Aorta (tissue), 5 donors: ENCODE measurements at regions not wholly inside any gene's neighbourhood (a gene's known extent, or its start where the extent isn't known, plus 50 kb on each side); places are given as distances from the start of the nearest gene placed in this dataset.
"Not testable (repeated sequence)": the region's sequence is repeated elsewhere in the genome, so short reads cannot be mapped to it uniquely, and the experiment has no call there.

Experiments
- ATAC-seq: fragments of 200-7000 bp; cut with Tn5 transposase; one replicate; pipeline ENCODE4 v1.9.1; 2022; ENCODE audit warnings: moderate library complexity; ENCODE audit not compliant: low FRiP score
- DNase-seq, 2 donors: peaks; one replicate each; pipeline ENCODE4 v3.0.0-alpha.2; 2020
- H3K27ac ChIP-seq, 2 donors: one replicate each; pipeline ENCODE4 v1.5.1; 2013; ENCODE audit warnings: low read length in 2 of 2, mild to moderate bottlenecking in 2 of 2, moderate library complexity in 2 of 2, control low read depth in 1 of 2, inconsistent platforms in 1 of 2, low read depth in 1 of 2
- H3K27me3 ChIP-seq, 2 donors: one replicate each; pipeline ENCODE4 v1.6.1; 2013; ENCODE audit warnings: control low read depth in 1 of 2, low read length in 1 of 2, mild to moderate bottlenecking in 1 of 2, moderate library complexity in 1 of 2; ENCODE audit not compliant: insufficient read depth in 2 of 2, control insufficient read depth in 1 of 2
- H3K36me3 ChIP-seq, 2 donors: one replicate each; pipeline ENCODE4 v1.6.1; 2013; ENCODE audit warnings: control low read depth in 1 of 2, low read length in 1 of 2, mild to moderate bottlenecking in 1 of 2; ENCODE audit not compliant: insufficient read depth in 2 of 2, control insufficient read depth in 1 of 2
- H3K4me1 ChIP-seq, 2 donors: one replicate each; pipeline ENCODE4 v1.6.1; 2013; ENCODE audit warnings: low read length in 2 of 2, control low read depth in 1 of 2, mild to moderate bottlenecking in 1 of 2, moderate library complexity in 1 of 2; ENCODE audit not compliant: insufficient read depth in 2 of 2, control insufficient read depth in 1 of 2
- H3K4me3 ChIP-seq, 2 donors: one replicate each; pipeline ENCODE4 v1.5.1; 2013; ENCODE audit warnings: low read length in 2 of 2, control low read depth in 1 of 2, mild to moderate bottlenecking in 1 of 2
- H3K9me3 ChIP-seq: one replicate; pipeline ENCODE4 v1.6.1; 2013; ENCODE audit warnings: mild to moderate bottlenecking, low read length; ENCODE audit not compliant: control insufficient read depth
- WGBS, 2 donors: extraction: QIAGEN DNeasy Blood & Tissue Kit; methylation state at CpG; one replicate each; pipeline ENCODE4 v1.1.7; 2013; 5-methylcytosine and 5-hydroxymethylcytosine counted together
- intact Hi-C, 2 donors: fragments of 100-400 bp; cut with DNase I; formaldehyde crosslinking; loops; one replicate each; pipeline versions ENCODE4 v1.14.2 to v1.15.0; 2022
- donor health status: healthy with polysubstance abuse.
- donor health status: Bipolar disorder and iron deficiency.
- donor health status: DM: no; HTN: no; CAD: no.
- donor health status: DM: no; HTN: no; CAD: no.
- donor health status: DM: yes; HTN: yes; CAD: no.

- no peaks in the 10 kb centered on the region for H3K4me1 ChIP-seq
- ATAC-seq, result no peak
- no peaks in the 10 kb centered on the region for H3K27me3 ChIP-seq
- H3K27ac ChIP-seq, result no peak overlapping the region
- H3K36me3 ChIP-seq, result no peaks in the 10 kb centered on the region
- DNase-seq, result no peak
- intact Hi-C loops, result no loop called here
- 86 to 90% methylated on average over 6 of the region's 6 CpGs for WGBS, 2 donors
- peaks cover 5% of the 10 kb centered on the region for H3K9me3 ChIP-seq
- H3K4me3 ChIP-seq, result no peak overlapping the region
Observed at GRCh38 chr20:52008874-52009273, 182.7 kb downstream of the ZFP64 start.

GRCh38 chr20:52004715-52005114 lies 186.9 kb downstream of the ZFP64 start:
- WGBS, 2 donors, result 79 to 83% methylated on average over 3 of the region's 3 CpGs
- no peak for ATAC-seq
- no peak for DNase-seq
- Histone ChIP-seq H3K27ac (no peak overlapping the region), H3K27me3 (no peaks in the 10 kb centered on the region), H3K36me3 (no peaks in the 10 kb centered on the region), H3K9me3 (no peaks in the 10 kb centered on the region), H3K4me3 (no peak overlapping the region), H3K4me1 (no peaks in the 10 kb centered on the region)
- intact Hi-C loops, result no loop called here

GRCh38 chr20:52004018-52004417 lies 187.6 kb downstream of the ZFP64 start:
- no peaks in the 10 kb centered on the region for H3K36me3 ChIP-seq
- ATAC-seq (no peak), DNase-seq (no peak)
- no peaks in the 10 kb centered on the region for H3K27me3 ChIP-seq
- 79 to 90% methylated on average over 5 of the region's 5 CpGs for WGBS, 2 donors
- H3K9me3 ChIP-seq, result no peaks in the 10 kb centered on the region
- intact Hi-C loops, result no loop called here
- no peak overlapping the region for H3K27ac ChIP-seq
- H3K4me3 ChIP-seq, result no peak overlapping the region
- no peaks in the 10 kb centered on the region for H3K4me1 ChIP-seq

- no peak for ATAC-seq
- no peak overlapping the region for H3K4me3 ChIP-seq
- H3K27me3 ChIP-seq, result no peaks in the 10 kb centered on the region
- no peaks in the 10 kb centered on the region for H3K9me3 ChIP-seq
- 66 to 72% methylated on average over 5 of the region's 5 CpGs for WGBS, 2 donors
- intact Hi-C loops, result no loop called here
- no peaks in the 10 kb centered on the region for H3K4me1 ChIP-seq
- no peak overlapping the region for H3K27ac ChIP-seq
- DNase-seq, result no peak
- H3K36me3 ChIP-seq, result no peaks in the 10 kb centered on the region
Observed at GRCh38 chr20:52003415-52003814, 188.2 kb downstream of the ZFP64 start.

- ATAC-seq (no peak), DNase-seq (no peak)
- 34 to 41% methylated on average over 8 of the region's 8 CpGs for whole genome bisulfite sequencing, 2 donors
- Histone ChIP-seq H3K27ac (no peak overlapping the region), H3K4me1 (no peaks in the 10 kb centered on the region), H3K4me3 (no peak overlapping the region), H3K27me3 (no peaks in the 10 kb centered on the region), H3K9me3 (no peaks in the 10 kb centered on the region), H3K36me3 (no peaks in the 10 kb centered on the region)
- intact Hi-C loops, result no loop called here
Observed at GRCh38 chr20:52001999-52002666, 189.4 kb downstream of the ZFP64 start.

GRCh38 chr20:51997281-51997936 lies 194.2 kb downstream of the ZFP64 start:
- H3K27ac ChIP-seq, DNase-seq, H3K27me3 ChIP-seq, H3K4me3 ChIP-seq, H3K9me3 ChIP-seq, H3K36me3 ChIP-seq, H3K4me1 ChIP-seq, intact Hi-C loops, ATAC-seq: not testable (repeated sequence)
- 89 to 93% methylated on average over 4 of the region's 4 CpGs for WGBS, 2 donors

- no peak overlapping the region for H3K4me3 ChIP-seq
- H3K9me3 ChIP-seq, result no peaks in the 10 kb centered on the region
- no peaks in the 10 kb centered on the region for H3K27me3 ChIP-seq
- ATAC-seq (no peak), DNase-seq (no peak)
- H3K4me1 ChIP-seq, result no peaks in the 10 kb centered on the region
- WGBS, 2 donors, result 67 to 70% methylated on average over 3 of the region's 3 CpGs
- intact Hi-C loops, result no loop called here
- H3K27ac ChIP-seq, result no peak overlapping the region
- no peaks in the 10 kb centered on the region for H3K36me3 ChIP-seq
Observed at GRCh38 chr20:51995551-51995951, 193.2 kb upstream of the SALL4 start.

- Histone ChIP-seq H3K36me3 (no peaks in the 10 kb centered on the region), H3K9me3 (no peaks in the 10 kb centered on the region), H3K27me3 (no peaks in the 10 kb centered on the region), H3K4me1 (no peaks in the 10 kb centered on the region), H3K4me3 (no peak overlapping the region), H3K27ac (no peak overlapping the region)
- intact Hi-C loops, result no loop called here
- ATAC-seq (no peak), DNase-seq (no peak)
- WGBS, 2 donors, result 69 to 70% methylated on average over 10 of the region's 10 CpGs
Observed at GRCh38 chr20:51994751-51995417, 192.6 kb upstream of the SALL4 start.

GRCh38 chr20:51987812-51988211 lies 185.5 kb upstream of the SALL4 start:
- DNase-seq, result no peak
- Histone ChIP-seq H3K36me3 (no peaks in the 10 kb centered on the region), H3K4me1 (no peaks in the 10 kb centered on the region), H3K27me3 (no peaks in the 10 kb centered on the region), H3K27ac (no peak overlapping the region), H3K4me3 (no peak overlapping the region), H3K9me3 (no peaks in the 10 kb centered on the region)
- no peak for ATAC-seq
- intact Hi-C loops, result loop anchor here in 1 of 2 donors (10.0 kb wide), 1 partner anchor 223 kb away; the partner anchor contains the start of gene ATP9A
